Nephron (organoid): ENCODE measurements at regions not wholly inside any gene's neighbourhood (a gene's known extent, or its start where the extent isn't known, plus 50 kb on each side); places are given as distances from the start of the nearest gene placed in this dataset.

Experiments used
- H3K27ac Mint-ChIP-seq, 3 experiments: 2 replicates each; pipeline ENCODE4 v1.8.0; 2020; ENCODE audit warnings: mixed read lengths in 3 of 3, mild to moderate bottlenecking in 2 of 3, moderate library complexity in 1 of 3
- H3K27me3 Mint-ChIP-seq: 2 replicates; pipeline ENCODE4 v1.8.0; 2021; ENCODE audit warnings: low read depth, mild to moderate bottlenecking, moderate library complexity, mixed read lengths
- H3K36me3 Mint-ChIP-seq: 2 replicates; pipeline ENCODE4 v1.8.0; 2020; ENCODE audit warnings: low read depth, mixed read lengths
- H3K4me1 Mint-ChIP-seq: 2 replicates; pipeline ENCODE4 v1.8.0; 2020; ENCODE audit warnings: mixed read lengths
- H3K4me3 Mint-ChIP-seq, 3 experiments: 2 replicates each; pipeline ENCODE4 v1.8.0; 2020; ENCODE audit warnings: mild to moderate bottlenecking in 3 of 3, mixed read lengths in 3 of 3, moderate library complexity in 2 of 3
- H3K9me3 Mint-ChIP-seq: 2 replicates; pipeline ENCODE4 v1.8.0; 2020; ENCODE audit warnings: mixed read lengths
- CTCF ChIP-seq, 3 experiments: fragments of 200-600 bp; sonication (generic); IDR thresholded peaks; one replicate each; pipeline ENCODE4 v1.5.0; 2021; ENCODE audit warnings: antibody characterized with exemption in 3 of 3; ENCODE audit not compliant: unreplicated experiment in 3 of 3

- Mint-ChIP-seq H3K36me3 (peaks cover 10% of the 10 kb centered on the region), H3K27me3 (no peaks in the 10 kb centered on the region), H3K27ac (no peak overlapping the region), H3K4me1 (no peaks in the 10 kb centered on the region), H3K4me3 (no peak overlapping the region), H3K9me3 (peaks cover 8% of the 10 kb centered on the region)
- TF ChIP-seq CTCF (IDR thresholded peaks at IDR 0.05; ENCODE audit: unreplicated experiment in 3 of 3) = no peak
Measured at GRCh38 chr11:92682952-92683351, 286.5 kb upstream of the MTNR1B start.

GRCh38 chr11:92685049-92685448 lies 284.4 kb upstream of the MTNR1B start:
- Mint-ChIP-seq H3K9me3 (peaks cover 4% of the 10 kb centered on the region), H3K4me3 (no peak overlapping the region), H3K27ac (no peak overlapping the region), H3K27me3 (no peaks in the 10 kb centered on the region), H3K4me1 (no peaks in the 10 kb centered on the region), H3K36me3 (peaks cover 4% of the 10 kb centered on the region)
- no peak for TF ChIP-seq CTCF (IDR thresholded peaks at IDR 0.05; ENCODE audit: unreplicated experiment in 3 of 3)

DNA sequence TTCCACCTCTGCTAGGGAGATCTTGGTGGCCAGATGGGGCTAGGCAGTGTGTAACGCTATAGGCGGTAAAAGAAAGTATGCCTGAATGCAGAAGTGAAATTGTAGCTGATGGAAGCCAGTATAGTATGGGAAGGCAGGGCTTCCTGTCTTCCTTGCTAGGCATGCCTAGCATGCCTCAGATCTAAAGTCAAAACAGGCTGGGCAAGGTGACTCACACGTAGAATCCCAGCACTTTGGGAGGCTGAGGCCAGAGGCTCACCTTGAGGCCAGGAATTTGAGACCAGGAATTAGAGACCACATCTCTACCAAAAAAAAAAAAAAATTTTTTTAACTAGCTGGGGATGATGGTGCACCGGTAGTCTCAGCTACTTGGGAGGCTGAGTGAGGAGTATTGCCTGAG lies 281.7 kb upstream of the MTNR1B start:
- Mint-ChIP-seq H3K27ac (no peak overlapping the region), H3K4me1 (no peaks in the 10 kb centered on the region), H3K9me3 (no peaks in the 10 kb centered on the region), H3K4me3 (no peak overlapping the region), H3K36me3 (no peaks in the 10 kb centered on the region), H3K27me3 (no peaks in the 10 kb centered on the region)
- no peak for TF ChIP-seq CTCF (IDR thresholded peaks at IDR 0.05; ENCODE audit: unreplicated experiment in 3 of 3)

DNA sequence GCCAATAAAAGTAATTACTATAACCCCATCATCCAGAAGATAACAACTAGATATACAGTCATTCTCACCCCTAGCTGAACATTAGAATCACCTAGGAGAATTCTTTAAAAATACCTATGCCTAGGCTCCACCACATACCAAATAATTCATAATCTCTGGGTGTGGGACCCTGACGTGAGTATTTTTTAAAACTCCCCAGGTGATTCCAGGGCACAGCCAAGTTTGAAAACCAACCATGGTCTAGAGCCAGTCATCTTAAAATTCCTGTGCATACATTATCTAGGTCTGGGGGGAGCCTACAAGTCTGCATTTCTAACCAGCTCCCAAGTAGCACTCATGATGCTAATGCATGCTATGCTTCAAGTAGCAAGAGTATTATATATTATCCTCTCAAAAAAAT lies 281.0 kb upstream of the MTNR1B start:
- no peak overlapping the region for H3K27ac Mint-ChIP-seq
- no peaks in the 10 kb centered on the region for H3K27me3 Mint-ChIP-seq
- H3K4me3 Mint-ChIP-seq = no peak overlapping the region
- no peaks in the 10 kb centered on the region for H3K4me1 Mint-ChIP-seq
- no peak for TF ChIP-seq CTCF (IDR thresholded peaks at IDR 0.05; ENCODE audit: unreplicated experiment in 3 of 3)
- H3K36me3 Mint-ChIP-seq = no peaks in the 10 kb centered on the region
- no peaks in the 10 kb centered on the region for H3K9me3 Mint-ChIP-seq

DNA sequence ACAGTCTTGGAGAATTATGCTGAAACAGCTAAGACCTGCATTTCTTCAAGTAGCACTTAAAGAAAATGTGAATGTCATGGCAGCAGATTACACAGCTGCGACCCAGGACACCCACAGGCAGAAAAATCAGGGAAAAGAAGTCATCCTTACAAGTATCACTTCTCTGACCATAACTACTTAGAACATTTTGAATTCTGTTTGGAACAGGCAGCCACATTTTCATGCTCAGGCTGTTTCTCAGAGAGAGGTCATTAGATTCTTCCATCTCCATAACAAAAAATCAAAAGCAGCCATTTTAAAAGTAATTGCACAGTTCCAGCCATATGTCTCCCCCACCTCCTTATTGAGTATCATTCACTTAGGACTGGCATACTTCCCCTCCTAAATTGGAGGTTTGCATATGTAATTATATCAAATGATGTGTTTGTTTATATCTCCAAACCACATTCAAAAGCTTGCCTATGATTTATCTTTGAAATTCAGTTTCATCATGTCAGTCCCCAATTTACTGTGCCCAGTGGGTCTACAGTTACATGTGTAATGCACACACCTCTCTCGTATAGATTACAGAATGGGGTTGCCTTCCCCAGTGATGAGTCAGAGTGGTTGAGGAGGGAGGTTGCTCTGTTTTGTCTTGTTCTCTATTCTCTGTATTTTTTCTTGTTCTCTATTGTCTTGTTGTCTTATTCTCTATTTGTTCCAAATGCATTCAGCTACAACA lies 276.5 kb upstream of the MTNR1B start:
- H3K27me3 Mint-ChIP-seq = no peaks in the 10 kb centered on the region
- no peak overlapping the region for H3K4me3 Mint-ChIP-seq
- H3K27ac Mint-ChIP-seq = no peak overlapping the region
- peaks cover 3% of the 10 kb centered on the region for H3K36me3 Mint-ChIP-seq
- peaks cover 4% of the 10 kb centered on the region for H3K4me1 Mint-ChIP-seq
- no peak for TF ChIP-seq CTCF (IDR thresholded peaks at IDR 0.05; ENCODE audit: unreplicated experiment in 3 of 3)
- no peaks in the 10 kb centered on the region for H3K9me3 Mint-ChIP-seq

DNA sequence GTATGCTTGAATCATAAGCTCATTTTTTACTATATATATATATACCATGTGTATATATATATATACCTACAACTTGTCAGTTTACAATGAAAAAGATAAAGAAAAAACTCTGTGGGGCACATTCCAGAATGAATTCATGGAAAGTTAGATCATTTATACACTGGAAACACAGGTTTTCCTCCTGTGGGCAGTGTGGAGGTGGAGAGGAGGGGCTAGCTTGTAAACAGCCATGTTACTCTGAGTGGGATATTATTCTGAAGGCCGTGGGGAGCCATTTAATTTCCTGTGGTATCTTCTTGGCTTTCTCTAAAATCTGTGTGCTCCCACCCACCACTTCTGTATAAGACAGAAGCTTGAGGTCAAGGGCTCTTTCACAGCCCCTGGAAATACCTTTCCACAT lies 273.4 kb upstream of the MTNR1B start:
- peaks cover 8% of the 10 kb centered on the region for H3K4me1 Mint-ChIP-seq
- H3K9me3 Mint-ChIP-seq = no peaks in the 10 kb centered on the region
- H3K36me3 Mint-ChIP-seq = peaks cover 3% of the 10 kb centered on the region
- no peak overlapping the region for H3K27ac Mint-ChIP-seq
- H3K27me3 Mint-ChIP-seq = no peaks in the 10 kb centered on the region
- no peak for TF ChIP-seq CTCF (IDR thresholded peaks at IDR 0.05; ENCODE audit: unreplicated experiment in 3 of 3)
- H3K4me3 Mint-ChIP-seq = no peak overlapping the region
